Prostate gland (tissue), 2 donors: ENCODE measurements at regions not wholly inside any gene's neighbourhood (a gene's known extent, or its start where the extent isn't known, plus 50 kb on each side); places are given as distances from the start of the nearest gene placed in this dataset.

Experiments
- CTCF ChIP-seq, 4 experiments: fragments of 200-600 bp in 2 of 4; fragments of 450-650 bp in 2 of 4; sonication (generic) in 2 of 4; IDR thresholded peaks; 1 replicate in 3 of 4; 2 replicates in 1 of 4; pipeline ENCODE4 v1.5.1; 2016 to 2019; ENCODE audit warnings: antibody characterized with exemption in 4 of 4, mild to moderate bottlenecking in 2 of 4, moderate library complexity in 2 of 4
- POLR2A ChIP-seq: fragments of 450-650 bp; IDR thresholded peaks from one replicate; pipeline ENCODE4 v1.6.1; 2016; ENCODE audit warnings: antibody characterized with exemption, mild to moderate bottlenecking

- no peak for TF ChIP-seq CTCF (IDR thresholded peaks at IDR 0.05)
- TF ChIP-seq POLR2A = no peak
These were observed 408.2 kb upstream of the ZMIZ1 start for GRCh38 chr10:78660446-78661106.
